Spleen (tissue), 7 donors: ENCODE measurements at regions not wholly inside any gene's neighbourhood (a gene's known extent, or its start where the extent isn't known, plus 50 kb on each side); places are given as distances from the start of the nearest gene placed in this dataset.

Experiments used
- CTCF ChIP-seq, 11 experiments: fragments of 200-600 bp in 7 of 11; fragments of 450-650 bp in 4 of 11; sonication (generic) in 4 of 11; IDR thresholded peaks in 8 of 11; conservative IDR thresholded peaks in 3 of 11; 1 replicate in 7 of 11; 2 replicates in 4 of 11; pipeline versions ENCODE4 v1.4.0 to v1.8.0; 2016 to 2021; ENCODE audit warnings: antibody characterized with exemption in 11 of 11, inconsistent platforms in 4 of 11, mild to moderate bottlenecking in 1 of 11
- POLR2A ChIP-seq, 3 donors: fragments of 450-650 bp; IDR thresholded peaks; one replicate each; pipeline ENCODE4 v1.5.1; 2017; ENCODE audit warnings: antibody characterized with exemption in 3 of 3, mild to moderate bottlenecking in 1 of 3
- POLR2AphosphoS5 ChIP-seq, 3 donors: sonication (generic); formaldehyde crosslinking; IDR thresholded peaks; one replicate each; pipeline ENCODE4 v1.5.1; 2017; ENCODE audit warnings: antibody characterized with exemption in 3 of 3
- donor health status: DM: no; HTN: no; CAD: no; lungs with moderate emphysema.
- donor health status: DM: no; HTN: no; CAD: no.
- donor health status: DM: no; HTN: no; CAD: no.

DNA sequence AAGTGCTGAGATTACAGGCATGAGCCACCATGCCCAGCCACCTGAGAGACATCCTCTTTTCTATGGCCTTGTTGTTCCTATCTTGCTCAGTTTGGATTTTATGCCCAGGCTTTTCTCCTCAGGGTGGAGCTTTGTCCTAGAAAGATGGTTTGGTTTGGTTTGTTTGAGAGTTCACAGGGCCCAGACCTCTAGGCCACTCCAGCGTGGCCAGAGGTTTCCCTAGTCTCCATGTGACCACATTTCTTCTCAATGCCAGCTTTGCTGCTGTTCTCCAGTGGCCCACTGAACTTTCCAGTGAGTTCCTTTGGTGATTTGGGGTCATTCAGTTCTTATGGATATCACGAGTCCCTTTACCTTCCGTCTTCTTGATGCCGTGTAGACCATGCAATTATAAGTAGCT lies 92.6 kb upstream of the SERBP1 start:
- no peak for TF ChIP-seq CTCF (IDR thresholded peaks at IDR 0.05 in 8 of 11, conservative IDR thresholded peaks at IDR 0.05 in 3 of 11)
- no peak for TF ChIP-seq POLR2AphosphoS5 (IDR thresholded peaks at IDR 0.05)
- TF ChIP-seq POLR2A (IDR thresholded peaks at IDR 0.05), result no peak
